ENCODE measurements at regions not wholly inside any gene's neighbourhood (a gene's known extent, or its start where the extent isn't known, plus 50 kb on each side); places are given as distances from the start of the nearest gene placed in this dataset.

DNA sequence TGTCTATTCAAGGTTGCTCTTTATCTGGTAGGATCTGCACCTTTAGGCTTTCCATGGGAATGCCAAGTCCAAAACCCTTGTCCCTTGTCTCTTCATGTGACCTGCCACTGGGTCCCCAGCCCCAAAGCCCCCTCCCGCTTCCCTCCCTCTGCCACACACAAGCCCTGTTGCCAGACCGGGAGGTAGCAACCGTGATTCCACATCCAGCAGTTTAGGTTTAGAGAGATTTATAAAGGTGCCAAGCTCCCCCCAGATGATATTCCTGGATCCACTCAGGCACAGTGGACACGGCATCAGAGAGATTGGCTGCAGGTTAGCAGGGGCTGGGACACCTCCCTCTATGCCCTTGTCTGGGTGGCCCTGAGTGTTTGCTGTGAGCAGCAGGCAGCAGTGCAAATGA lies 504.7 kb downstream of the CCDC171 start:
- Histone ChIP-seq H3K36me3 (no peaks in the 10 kb centered on the region), H3K9me3 (no peaks in the 10 kb centered on the region), H3K4me1 (no peaks in the 10 kb centered on the region), H3K27ac (no peak overlapping the region), H3K27me3 (no peaks in the 10 kb centered on the region), H3K4me3 (no peak overlapping the region)
- intact Hi-C loops (cut with DNase I) = no loop called here
- TF ChIP-seq, protein P1, sequence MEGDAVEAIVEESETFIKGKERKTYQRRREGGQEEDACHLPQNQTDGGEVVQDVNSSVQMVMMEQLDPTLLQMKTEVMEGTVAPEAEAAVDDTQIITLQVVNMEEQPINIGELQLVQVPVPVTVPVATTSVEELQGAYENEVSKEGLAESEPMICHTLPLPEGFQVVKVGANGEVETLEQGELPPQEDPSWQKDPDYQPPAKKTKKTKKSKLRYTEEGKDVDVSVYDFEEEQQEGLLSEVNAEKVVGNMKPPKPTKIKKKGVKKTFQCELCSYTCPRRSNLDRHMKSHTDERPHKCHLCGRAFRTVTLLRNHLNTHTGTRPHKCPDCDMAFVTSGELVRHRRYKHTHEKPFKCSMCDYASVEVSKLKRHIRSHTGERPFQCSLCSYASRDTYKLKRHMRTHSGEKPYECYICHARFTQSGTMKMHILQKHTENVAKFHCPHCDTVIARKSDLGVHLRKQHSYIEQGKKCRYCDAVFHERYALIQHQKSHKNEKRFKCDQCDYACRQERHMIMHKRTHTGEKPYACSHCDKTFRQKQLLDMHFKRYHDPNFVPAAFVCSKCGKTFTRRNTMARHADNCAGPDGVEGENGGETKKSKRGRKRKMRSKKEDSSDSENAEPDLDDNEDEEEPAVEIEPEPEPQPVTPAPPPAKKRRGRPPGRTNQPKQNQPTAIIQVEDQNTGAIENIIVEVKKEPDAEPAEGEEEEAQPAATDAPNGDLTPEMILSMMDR (IDR thresholded peaks at IDR 0.05) = no peak
- TF ChIP-seq POLR2A (IDR thresholded peaks at IDR 0.05) = no peak
- DNase-seq (no peak), ATAC-seq (no peak)
- 91% methylated on average over 3 of the region's 4 CpGs for WGBS (ENCODE audit: insufficient coverage, low coverage, low lambda C conversion rate, missing lambda C conversion rate)

DNA sequence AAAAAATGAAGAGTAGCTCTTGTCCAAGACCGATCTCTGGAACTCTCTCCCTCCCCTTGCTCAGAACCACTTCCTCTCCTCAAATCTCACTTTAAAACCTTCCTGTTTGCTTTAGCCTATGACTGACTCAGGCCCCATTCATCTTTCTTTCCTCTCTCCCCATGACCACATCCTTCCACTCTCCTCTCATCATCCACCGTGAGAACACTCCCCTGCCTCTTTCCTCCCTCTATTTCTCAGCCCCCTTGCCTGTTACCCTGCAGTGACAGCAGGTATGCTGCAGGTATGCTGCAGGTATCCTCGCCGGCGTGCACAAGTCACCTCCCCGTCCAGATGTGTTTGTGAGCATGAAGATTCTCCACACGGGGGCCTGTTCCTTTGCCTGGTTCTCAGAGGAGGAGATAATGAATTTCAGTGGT lies 505.3 kb downstream of the CCDC171 start:
- Histone ChIP-seq H3K36me3 (no peaks in the 10 kb centered on the region), H3K4me1 (no peaks in the 10 kb centered on the region), H3K27ac (no peak overlapping the region), H3K27me3 (no peaks in the 10 kb centered on the region), H3K9me3 (no peaks in the 10 kb centered on the region), H3K4me3 (no peak overlapping the region)
- intact Hi-C loops (cut with DNase I) = no loop called here
- TF ChIP-seq, protein P1 (IDR thresholded peaks at IDR 0.05) = no peak
- TF ChIP-seq POLR2A (IDR thresholded peaks at IDR 0.05) = no peak
- ATAC-seq = no peak
- no peak for DNase-seq
- 43% methylated on average over 7 of the region's 7 CpGs for WGBS (ENCODE audit: insufficient coverage, low coverage, low lambda C conversion rate, missing lambda C conversion rate)

DNA sequence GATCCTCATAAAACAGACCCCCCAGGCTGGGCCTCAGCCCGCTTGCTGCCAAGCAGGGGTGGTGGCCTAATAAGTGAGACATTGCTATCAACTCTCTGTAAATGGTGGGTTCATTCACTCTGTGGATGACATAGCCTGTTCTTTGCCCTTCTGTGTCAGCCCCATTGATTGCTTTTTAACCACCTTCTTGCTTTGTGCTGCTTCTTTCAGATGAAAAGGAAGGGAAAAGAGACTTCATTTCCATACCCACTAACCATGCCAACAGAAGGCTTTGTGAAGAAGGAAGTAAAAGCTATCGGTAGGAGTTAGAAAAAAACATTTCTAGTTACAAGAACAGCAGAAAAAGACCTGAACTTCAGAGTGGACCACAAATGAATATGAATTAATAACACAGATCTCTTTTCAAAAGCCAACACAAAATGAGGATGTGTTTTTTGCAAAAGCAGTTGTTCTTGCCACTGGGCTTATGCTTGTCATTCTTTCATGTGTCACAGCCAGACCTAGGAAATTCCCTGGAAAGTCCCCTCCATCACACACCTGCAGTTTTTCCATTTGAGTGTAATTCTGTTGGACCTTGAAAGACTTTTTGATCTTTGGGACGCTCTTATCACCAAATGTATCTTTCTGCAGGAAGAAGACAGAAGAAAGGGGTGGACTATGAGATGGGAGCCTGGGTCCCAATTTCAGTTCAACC lies 507.7 kb downstream of the CCDC171 start:
- no peak overlapping the region for H3K4me3 ChIP-seq
- no peaks in the 10 kb centered on the region for H3K4me1 ChIP-seq
- no peaks in the 10 kb centered on the region for H3K36me3 ChIP-seq
- H3K9me3 ChIP-seq = no peaks in the 10 kb centered on the region
- DNase-seq (no peak), ATAC-seq (no peak)
- intact Hi-C loops (cut with DNase I) = no loop called here
- WGBS (ENCODE audit: insufficient coverage, low coverage, low lambda C conversion rate, missing lambda C conversion rate) = 21% methylated on average over 2 of the region's 3 CpGs
- no peak overlapping the region for H3K27ac ChIP-seq
- no peaks in the 10 kb centered on the region for H3K27me3 ChIP-seq
- TF ChIP-seq, protein P1 (IDR thresholded peaks at IDR 0.05) = no peak
- no peak for TF ChIP-seq POLR2A (IDR thresholded peaks at IDR 0.05)

DNA sequence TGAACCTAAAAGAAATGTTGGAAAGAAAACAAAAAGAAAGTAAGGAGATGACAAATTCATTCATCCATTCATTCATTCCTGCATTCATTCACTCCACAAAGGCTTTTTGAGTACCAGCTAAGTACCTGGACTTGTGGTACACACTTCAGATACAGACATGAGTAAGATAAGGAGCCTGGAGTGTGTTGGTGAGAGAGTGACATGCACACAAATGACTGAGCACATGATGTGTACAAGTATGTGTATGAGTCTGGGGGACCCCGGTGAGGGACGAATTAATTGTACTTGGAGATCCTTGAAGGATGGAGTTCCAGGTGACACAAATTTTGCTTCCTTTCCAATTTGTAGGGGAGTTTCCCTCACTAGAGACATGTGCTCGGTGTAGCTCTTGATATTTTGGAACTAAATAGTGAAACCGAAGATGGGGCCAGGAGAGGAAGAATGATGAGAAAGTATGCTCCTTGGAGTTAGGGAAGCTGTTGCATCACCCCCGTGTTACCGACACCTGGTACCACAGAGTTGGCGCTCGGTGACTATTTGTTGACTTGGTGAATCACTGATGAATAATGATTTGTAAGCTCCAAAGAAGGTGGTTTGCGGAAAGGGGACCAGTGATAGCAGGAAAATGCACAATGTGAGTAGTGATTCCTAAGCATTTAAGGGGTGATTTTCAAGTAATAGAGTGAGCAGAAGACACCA lies 509.8 kb downstream of the CCDC171 start:
- TF ChIP-seq POLR2A (IDR thresholded peaks at IDR 0.05) = no peak
- TF ChIP-seq, protein P1 (IDR thresholded peaks at IDR 0.05) = no peak
- Histone ChIP-seq H3K27me3 (no peaks in the 10 kb centered on the region), H3K36me3 (no peaks in the 10 kb centered on the region), H3K4me3 (no peak overlapping the region), H3K4me1 (no peaks in the 10 kb centered on the region), H3K9me3 (no peaks in the 10 kb centered on the region), H3K27ac (no peak overlapping the region)
- DNase-seq (no peak), ATAC-seq (no peak)
- WGBS (ENCODE audit: insufficient coverage, low coverage, low lambda C conversion rate, missing lambda C conversion rate) = 82% methylated on average over 9 of the region's 9 CpGs
- intact Hi-C loops (cut with DNase I) = no loop called here

All from right lobe of liver (tissue), 6 donors.